ENCODE measurements at regions not wholly inside any gene's neighbourhood (a gene's known extent, or its start where the extent isn't known, plus 50 kb on each side); places are given as distances from the start of the nearest gene placed in this dataset.

- ATAC-seq: peak; percentile 66
- TF ChIP-seq, protein P1, sequence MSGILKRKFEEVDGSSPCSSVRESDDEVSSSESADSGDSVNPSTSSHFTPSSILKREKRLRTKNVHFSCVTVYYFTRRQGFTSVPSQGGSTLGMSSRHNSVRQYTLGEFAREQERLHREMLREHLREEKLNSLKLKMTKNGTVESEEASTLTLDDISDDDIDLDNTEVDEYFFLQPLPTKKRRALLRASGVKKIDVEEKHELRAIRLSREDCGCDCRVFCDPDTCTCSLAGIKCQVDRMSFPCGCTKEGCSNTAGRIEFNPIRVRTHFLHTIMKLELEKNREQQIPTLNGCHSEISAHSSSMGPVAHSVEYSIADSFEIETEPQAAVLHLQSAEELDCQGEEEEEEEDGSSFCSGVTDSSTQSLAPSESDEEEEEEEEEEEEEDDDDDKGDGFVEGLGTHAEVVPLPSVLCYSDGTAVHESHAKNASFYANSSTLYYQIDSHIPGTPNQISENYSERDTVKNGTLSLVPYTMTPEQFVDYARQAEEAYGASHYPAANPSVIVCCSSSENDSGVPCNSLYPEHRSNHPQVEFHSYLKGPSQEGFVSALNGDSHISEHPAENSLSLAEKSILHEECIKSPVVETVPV (CRISPR knock-in tag; IDR thresholded peaks at IDR 0.05): no peak
- TF ChIP-seq ZFP30 (CRISPR knock-in tag; IDR thresholded peaks at IDR 0.05): no peak
- TF ChIP-seq CREB5 (CRISPR knock-in tag; IDR thresholded peaks at IDR 0.05; ENCODE audit: low read depth): no peak
- TF ChIP-seq ARNTL (CRISPR knock-in tag; IDR thresholded peaks at IDR 0.05; ENCODE audit: borderline replicate concordance, low read depth): no peak
- TF ChIP-seq ZFP3 (CRISPR knock-in tag; IDR thresholded peaks at IDR 0.05): no peak
- no peak for TF ChIP-seq ZNF70 (CRISPR knock-in tag; IDR thresholded peaks at IDR 0.05)
- TF ChIP-seq CSDC2 (CRISPR knock-in tag; IDR thresholded peaks at IDR 0.05): no peak
- no peak for TF ChIP-seq OSR1 (CRISPR knock-in tag; IDR thresholded peaks at IDR 0.05)
- no peak for TF ChIP-seq ISL1 (CRISPR knock-in tag; IDR thresholded peaks at IDR 0.05)
- no peak for TF ChIP-seq ZNF8 (CRISPR knock-in tag; IDR thresholded peaks at IDR 0.05)
- TF ChIP-seq, protein P2, sequence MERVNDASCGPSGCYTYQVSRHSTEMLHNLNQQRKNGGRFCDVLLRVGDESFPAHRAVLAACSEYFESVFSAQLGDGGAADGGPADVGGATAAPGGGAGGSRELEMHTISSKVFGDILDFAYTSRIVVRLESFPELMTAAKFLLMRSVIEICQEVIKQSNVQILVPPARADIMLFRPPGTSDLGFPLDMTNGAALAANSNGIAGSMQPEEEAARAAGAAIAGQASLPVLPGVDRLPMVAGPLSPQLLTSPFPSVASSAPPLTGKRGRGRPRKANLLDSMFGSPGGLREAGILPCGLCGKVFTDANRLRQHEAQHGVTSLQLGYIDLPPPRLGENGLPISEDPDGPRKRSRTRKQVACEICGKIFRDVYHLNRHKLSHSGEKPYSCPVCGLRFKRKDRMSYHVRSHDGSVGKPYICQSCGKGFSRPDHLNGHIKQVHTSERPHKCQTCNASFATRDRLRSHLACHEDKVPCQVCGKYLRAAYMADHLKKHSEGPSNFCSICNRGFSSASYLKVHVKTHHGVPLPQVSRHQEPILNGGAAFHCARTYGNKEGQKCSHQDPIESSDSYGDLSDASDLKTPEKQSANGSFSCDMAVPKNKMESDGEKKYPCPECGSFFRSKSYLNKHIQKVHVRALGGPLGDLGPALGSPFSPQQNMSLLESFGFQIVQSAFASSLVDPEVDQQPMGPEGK (CRISPR knock-in tag; IDR thresholded peaks at IDR 0.05; ENCODE audit: borderline replicate concordance): no peak
- no peak for TF ChIP-seq RARB (CRISPR knock-in tag; IDR thresholded peaks at IDR 0.05)
- no peak for TF ChIP-seq GLIS3 (CRISPR knock-in tag; IDR thresholded peaks at IDR 0.05)
- TF ChIP-seq ESRRG (CRISPR knock-in tag; IDR thresholded peaks at IDR 0.05): no peak
- no peak for TF ChIP-seq PPARA (CRISPR knock-in tag; IDR thresholded peaks at IDR 0.05; ENCODE audit: borderline replicate concordance)
- TF ChIP-seq ZC3H10 (CRISPR knock-in tag; IDR thresholded peaks at IDR 0.05): no peak
- TF ChIP-seq TCF4 (CRISPR knock-in tag; IDR thresholded peaks at IDR 0.05; ENCODE audit: borderline replicate concordance): no peak
- no peak for TF ChIP-seq SNAI2 (CRISPR knock-in tag; IDR thresholded peaks at IDR 0.05)
Observed at GRCh38 chr4:136319789-136320464, 1212.4 kb downstream of the PCDH18 start.

DNA sequence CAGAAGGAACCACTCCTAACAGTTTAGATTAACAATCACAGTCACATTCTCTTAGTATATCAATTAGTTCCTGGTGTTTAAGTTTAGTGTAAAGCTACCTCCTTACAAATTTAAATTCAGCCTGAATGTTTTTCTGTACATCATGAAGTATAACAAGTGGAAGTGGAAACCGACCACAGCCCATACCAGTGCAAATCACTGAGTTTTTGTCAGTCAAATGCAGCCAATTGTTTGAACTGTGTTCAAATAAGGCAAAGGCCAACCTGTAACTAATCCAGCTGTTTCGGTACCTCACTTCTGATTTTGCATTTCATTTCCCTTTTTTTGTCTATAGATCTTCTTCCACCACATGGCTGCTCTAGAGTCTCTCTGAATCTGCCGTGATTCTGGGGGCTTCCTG is 1215.3 kb downstream of the PCDH18 start:
- no peak for TF ChIP-seq ISL1 (CRISPR knock-in tag; IDR thresholded peaks at IDR 0.05)
- TF ChIP-seq POU6F1 (CRISPR knock-in tag; IDR thresholded peaks at IDR 0.05; ENCODE audit: borderline replicate concordance, low read depth): no peak
- no peak for TF ChIP-seq ZFP3 (CRISPR knock-in tag; IDR thresholded peaks at IDR 0.05)
- TF ChIP-seq RARB (CRISPR knock-in tag; IDR thresholded peaks at IDR 0.05): no peak
- TF ChIP-seq PPARA (CRISPR knock-in tag; IDR thresholded peaks at IDR 0.05; ENCODE audit: borderline replicate concordance): no peak
- TF ChIP-seq TOX (CRISPR knock-in tag; IDR thresholded peaks at IDR 0.05; ENCODE audit: borderline replicate concordance): no peak
- TF ChIP-seq ESRRG (CRISPR knock-in tag; IDR thresholded peaks at IDR 0.05): no peak
- no peak for TF ChIP-seq SNAI2 (CRISPR knock-in tag; IDR thresholded peaks at IDR 0.05)
- TF ChIP-seq ZFP30 (CRISPR knock-in tag; IDR thresholded peaks at IDR 0.05): no peak
- TF ChIP-seq, protein P1 (CRISPR knock-in tag; IDR thresholded peaks at IDR 0.05): no peak
- TF ChIP-seq, protein P2 (CRISPR knock-in tag; IDR thresholded peaks at IDR 0.05; ENCODE audit: borderline replicate concordance): no peak
- no peak for TF ChIP-seq TSHZ2 (CRISPR knock-in tag; IDR thresholded peaks at IDR 0.05)
- TF ChIP-seq ZNF8 (CRISPR knock-in tag; IDR thresholded peaks at IDR 0.05): no peak
- no peak for TF ChIP-seq ZNF565 (CRISPR knock-in tag; conservative IDR thresholded peaks at IDR 0.05; ENCODE audit: low read depth)
- no peak for TF ChIP-seq CSDC2 (CRISPR knock-in tag; IDR thresholded peaks at IDR 0.05)
- no peak for TF ChIP-seq ZC3H10 (CRISPR knock-in tag; IDR thresholded peaks at IDR 0.05)
- no peak for TF ChIP-seq CREB5 (CRISPR knock-in tag; IDR thresholded peaks at IDR 0.05; ENCODE audit: low read depth)
- no peak for TF ChIP-seq OSR1 (CRISPR knock-in tag; IDR thresholded peaks at IDR 0.05)
- no peak for TF ChIP-seq TCF4 (CRISPR knock-in tag; IDR thresholded peaks at IDR 0.05; ENCODE audit: borderline replicate concordance)
- ATAC-seq: no peak

All from SK-N-SH treated with all-trans-retinoic acid at 6 μM for 48 hours (cell line).